NB4 (cell line): ENCODE measurements at regions not wholly inside any gene's neighbourhood (a gene's known extent, or its start where the extent isn't known, plus 50 kb on each side); places are given as distances from the start of the nearest gene placed in this dataset.

ENCODE experiments used
- CTCF ChIP-seq: IDR thresholded peaks from one replicate; pipeline ENCODE4 v1.5.1; 2012; ENCODE audit warnings: low read depth, low read length
- MYC ChIP-seq: IDR thresholded peaks from 2 replicates; pipeline ENCODE4 v1.6.1; 2011; ENCODE audit warnings: low read depth, low read length
- POLR2A ChIP-seq: IDR thresholded peaks from 2 replicates; pipeline ENCODE4 v1.6.1; 2011; ENCODE audit warnings: mild to moderate bottlenecking; ENCODE audit not compliant: insufficient read length; ENCODE audit errors: extremely low read depth
- TF ChIP-seq, protein P1 (sequence below): IDR thresholded peaks from 2 replicates; pipeline ENCODE4 v1.6.1; 2011; ENCODE audit warnings: low read depth, low read length

DNA sequence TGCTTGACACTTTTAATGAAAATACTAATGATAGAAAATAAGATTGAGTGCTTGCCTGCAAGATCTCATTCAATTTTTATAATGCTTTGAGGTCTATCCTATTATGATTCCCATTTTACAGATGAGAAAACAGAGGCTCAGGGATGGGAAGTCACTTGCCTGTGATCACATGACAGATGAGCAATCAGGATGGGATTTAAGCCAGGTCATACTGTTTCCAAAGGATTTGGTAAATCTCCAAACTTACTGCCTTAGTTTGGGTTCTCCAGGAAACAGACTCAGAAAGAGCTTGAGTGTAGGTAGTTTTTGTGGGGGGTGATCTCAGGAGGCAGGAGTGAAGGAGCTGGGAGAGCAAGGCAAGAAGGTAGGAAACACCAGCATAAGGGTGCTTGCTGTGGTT lies 456.3 kb downstream of the MAFB start:
- TF ChIP-seq CTCF (no peak), POLR2A (no peak), MYC (no peak)
- TF ChIP-seq, protein P1, sequence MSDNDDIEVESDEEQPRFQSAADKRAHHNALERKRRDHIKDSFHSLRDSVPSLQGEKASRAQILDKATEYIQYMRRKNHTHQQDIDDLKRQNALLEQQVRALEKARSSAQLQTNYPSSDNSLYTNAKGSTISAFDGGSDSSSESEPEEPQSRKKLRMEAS = no peak
